GM18909 (cell line): ENCODE measurements at regions not wholly inside any gene's neighbourhood (a gene's known extent, or its start where the extent isn't known, plus 50 kb on each side); places are given as distances from the start of the nearest gene placed in this dataset.

Experiments
- ATAC-seq: cut with Tn5 transposase; IDR thresholded peaks from one replicate; pipeline ENCODE4 v1.9.1; 2021; ENCODE audit warnings: mild to moderate bottlenecking; ENCODE audit not compliant: unreplicated experiment, poor library complexity

DNA sequence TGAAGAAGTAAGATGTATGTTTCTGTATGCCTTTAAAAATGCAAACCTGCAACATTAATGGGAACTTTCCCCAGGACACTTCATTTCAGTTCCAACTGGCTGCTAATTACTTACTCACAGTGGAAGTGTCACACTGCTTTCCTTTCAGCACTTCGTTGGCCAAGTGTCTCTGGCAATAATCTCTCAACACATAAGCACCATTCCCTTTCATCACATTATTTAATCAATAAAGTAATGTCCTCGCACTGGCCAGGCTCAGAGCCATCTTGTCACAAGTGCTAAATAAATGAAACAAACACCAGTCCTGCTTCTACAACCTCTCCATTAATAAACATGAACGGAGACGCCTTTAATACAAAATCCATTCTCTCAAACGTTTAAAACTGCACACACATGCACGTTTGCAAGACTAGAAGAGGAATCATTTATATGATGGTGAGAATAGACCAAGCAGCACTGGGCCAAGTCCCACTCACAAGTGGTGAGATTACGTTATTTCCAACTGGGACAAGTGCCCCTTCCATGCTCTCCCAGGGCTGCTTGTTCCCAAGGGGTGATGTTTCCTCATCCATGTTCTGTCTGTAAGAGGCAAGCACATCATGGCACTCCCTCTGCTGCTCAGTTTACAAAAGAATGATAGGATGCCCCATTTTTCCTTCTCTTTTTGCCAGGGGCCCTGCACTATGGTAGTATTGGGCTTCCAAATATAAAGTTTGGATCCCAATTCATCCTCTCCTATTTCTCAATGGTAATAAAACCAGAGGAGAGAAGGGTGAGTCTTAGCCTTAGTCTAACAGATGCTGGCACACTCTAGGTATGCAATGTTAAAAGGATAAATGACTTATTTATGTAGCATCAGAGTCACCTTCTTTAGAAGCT is 56.8 kb upstream of the ETAA1 start:
- no peak for ATAC-seq

DNA sequence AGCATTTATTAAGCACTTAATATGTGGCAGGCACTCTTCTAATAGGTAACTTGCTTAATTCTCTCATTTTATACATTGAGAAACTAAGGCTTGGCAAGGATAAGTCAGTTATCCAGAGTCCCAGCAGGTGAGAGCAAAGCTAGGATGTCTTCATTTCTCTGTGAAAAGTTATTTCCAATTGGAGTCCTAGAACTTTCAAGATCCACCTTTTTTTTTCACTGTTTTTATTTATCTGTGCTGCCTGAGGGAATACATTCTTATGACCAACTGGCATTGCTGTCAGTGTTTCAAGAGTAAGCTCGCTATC is 56.2 kb upstream of the ETAA1 start:
- no peak for ATAC-seq

DNA sequence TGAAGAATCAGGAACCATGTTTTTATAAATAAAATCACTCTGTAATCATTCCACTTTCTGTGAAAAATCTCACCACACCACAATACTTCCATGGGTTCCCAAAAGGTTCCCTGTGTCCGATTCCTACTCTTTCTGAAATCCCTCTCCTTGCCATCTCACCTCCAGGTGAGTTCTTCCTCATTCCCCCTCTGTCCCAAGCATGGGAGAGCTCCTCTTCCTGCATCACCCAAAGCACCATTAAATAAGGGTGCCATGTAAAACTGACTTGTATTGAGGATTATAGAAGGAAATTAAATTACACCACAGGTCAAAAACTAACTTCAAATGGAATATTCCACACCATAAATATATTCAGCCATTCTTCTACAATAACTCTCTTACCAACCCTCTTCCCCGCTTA is 55.8 kb upstream of the ETAA1 start:
- ATAC-seq, result no peak

DNA sequence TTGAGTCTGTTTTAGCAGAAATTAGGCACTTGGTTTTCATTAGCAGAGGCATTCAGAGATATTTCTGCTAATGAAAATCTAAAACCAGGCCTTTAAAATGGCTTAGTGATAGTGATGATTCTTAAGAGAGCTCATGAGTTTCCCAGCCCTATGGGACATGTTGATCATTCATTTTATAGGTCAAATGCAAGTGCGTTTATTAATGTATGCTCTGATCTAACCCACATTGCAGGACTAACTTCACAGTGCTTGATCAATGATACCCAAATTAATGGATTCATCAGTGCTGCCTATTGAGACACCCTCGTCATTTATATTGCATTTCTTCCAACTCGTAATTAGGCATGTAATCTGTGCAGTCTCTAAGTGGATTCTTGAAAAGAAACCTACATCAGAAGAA is 54.7 kb upstream of the ETAA1 start:
- no peak for ATAC-seq

DNA sequence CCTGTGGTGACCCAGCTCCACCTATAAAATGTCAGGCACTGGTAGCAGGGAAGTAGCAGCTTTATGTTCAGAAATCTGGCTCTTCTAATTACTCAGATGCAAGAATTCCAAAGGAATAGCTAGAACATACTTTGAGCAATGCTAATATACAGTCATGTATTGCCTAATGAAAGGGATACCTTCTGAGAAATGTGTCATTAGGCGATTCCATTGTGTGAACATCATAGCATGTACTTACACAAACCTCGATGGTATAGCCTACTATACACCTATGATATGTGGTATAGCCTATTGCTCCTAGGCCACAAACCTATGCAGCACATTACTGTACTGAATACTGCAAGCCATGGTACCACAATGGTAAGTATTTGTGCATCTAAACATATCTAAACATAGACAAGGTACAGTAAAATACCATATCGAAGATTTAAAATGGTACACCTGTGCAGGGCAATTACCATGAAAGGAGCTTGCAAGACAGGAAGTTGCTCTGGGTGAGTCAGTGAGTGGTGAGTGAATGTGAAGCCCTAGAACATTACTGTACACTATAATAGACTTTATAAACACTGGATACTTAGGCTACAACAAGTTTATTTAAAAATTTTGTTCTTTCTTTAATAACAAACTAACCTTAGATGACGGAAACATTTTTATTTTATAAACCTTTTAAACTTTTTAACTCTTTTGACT is 50.3 kb upstream of the ETAA1 start:
- ATAC-seq, result no peak
